ENCODE measurements at regions not wholly inside any gene's neighbourhood (a gene's known extent, or its start where the extent isn't known, plus 50 kb on each side); places are given as distances from the start of the nearest gene placed in this dataset.

- peak; percentile 48 for DNase-seq
Observed at GRCh38 chr2:64859312-64860212, 129.6 kb upstream of the SLC1A4 start.

- DNase-seq, result no peak
Observed at GRCh38 chr2:64860276-64860885, 128.8 kb upstream of the SLC1A4 start.

- no peak for DNase-seq
Observed at GRCh38 chr2:64860936-64861335, 128.3 kb upstream of the SLC1A4 start.

GRCh38 chr2:64861452-64862397 lies 127.5 kb upstream of the SLC1A4 start:
- DNase-seq, result no peak

- no peak for DNase-seq
Observed at GRCh38 chr2:64862623-64863022, 126.6 kb upstream of the SLC1A4 start.

GRCh38 chr2:64863097-64863820 lies 125.9 kb upstream of the SLC1A4 start:
- no peak for DNase-seq

GRCh38 chr2:64865073-64865830 lies 123.9 kb upstream of the SLC1A4 start:
- DNase-seq, result peak; percentile 55

GRCh38 chr2:64865831-64866345 lies 123.3 kb upstream of the SLC1A4 start:
- no peak for DNase-seq

- DNase-seq, result no peak
Observed at GRCh38 chr2:64866797-64867196, 122.4 kb upstream of the SLC1A4 start.

- no peak for DNase-seq
Observed at GRCh38 chr2:64867253-64867996, 121.8 kb upstream of the SLC1A4 start.

- no peak for DNase-seq
Observed at GRCh38 chr2:64869126-64869525, 120.1 kb upstream of the SLC1A4 start.

GRCh38 chr2:64873472-64873924 lies 115.7 kb upstream of the SLC1A4 start:
- peak; percentile 48 for DNase-seq

GRCh38 chr2:64874593-64874992 lies 114.6 kb upstream of the SLC1A4 start:
- no peak for DNase-seq

- DNase-seq, result no peak
Observed at GRCh38 chr2:64875368-64875767, 113.8 kb upstream of the SLC1A4 start.

GRCh38 chr2:64876137-64876647 lies 113.0 kb upstream of the SLC1A4 start:
- DNase-seq, result no peak

GRCh38 chr2:64879745-64880144 lies 109.5 kb upstream of the SLC1A4 start:
- DNase-seq, result no peak

GRCh38 chr2:64880193-64880951 lies 108.8 kb upstream of the SLC1A4 start:
- no peak for DNase-seq

- no peak for DNase-seq
Observed at GRCh38 chr2:64881037-64881492, 108.1 kb upstream of the SLC1A4 start.

- DNase-seq, result no peak
Observed at GRCh38 chr2:64887565-64887964, 101.6 kb upstream of the SLC1A4 start.

Data from NCI-H1105 (cell line).